ENCODE measurements at regions not wholly inside any gene's neighbourhood (a gene's known extent, or its start where the extent isn't known, plus 50 kb on each side); places are given as distances from the start of the nearest gene placed in this dataset.

GRCh38 chr12:94771199-94771598, 120.8 kb upstream of the TMCC3 start:
- Mint-ChIP-seq H3K4me3 (no peak overlapping the region), H3K9me3 (no peaks in the 10 kb centered on the region), H3K27me3 (peaks cover 13% of the 10 kb centered on the region), H3K36me3 (ENCODE audit: low read depth) (no peaks in the 10 kb centered on the region), H3K4me1 (ENCODE audit: low read depth) (peaks cover 10% of the 10 kb centered on the region), H3K27ac (no peak overlapping the region)
- intact Hi-C loops (cut with micrococcal nuclease): no loop called here

GRCh38 chr12:94770791-94771190, 120.4 kb upstream of the TMCC3 start:
- H3K4me1 Mint-ChIP-seq (ENCODE audit: low read depth): peaks cover 10% of the 10 kb centered on the region
- H3K4me3 Mint-ChIP-seq: no peak overlapping the region
- no peaks in the 10 kb centered on the region for H3K9me3 Mint-ChIP-seq
- H3K27me3 Mint-ChIP-seq: peaks cover 13% of the 10 kb centered on the region
- intact Hi-C loops (cut with micrococcal nuclease): no loop called here
- H3K36me3 Mint-ChIP-seq (ENCODE audit: low read depth): no peaks in the 10 kb centered on the region
- no peak overlapping the region for H3K27ac Mint-ChIP-seq

GRCh38 chr12:94769776-94770759, 119.7 kb upstream of the TMCC3 start:
- H3K9me3 Mint-ChIP-seq: no peaks in the 10 kb centered on the region
- H3K4me1 Mint-ChIP-seq (ENCODE audit: low read depth): peaks cover 10% of the 10 kb centered on the region
- intact Hi-C loops (cut with micrococcal nuclease): no loop called here
- no peak overlapping the region for H3K27ac Mint-ChIP-seq
- peaks cover 12% of the 10 kb centered on the region for H3K27me3 Mint-ChIP-seq
- no peak overlapping the region for H3K4me3 Mint-ChIP-seq
- no peaks in the 10 kb centered on the region for H3K36me3 Mint-ChIP-seq (ENCODE audit: low read depth)

GRCh38 chr12:94769047-94769420, 118.7 kb upstream of the TMCC3 start:
- peaks cover 10% of the 10 kb centered on the region for H3K4me1 Mint-ChIP-seq (ENCODE audit: low read depth)
- H3K9me3 Mint-ChIP-seq: no peaks in the 10 kb centered on the region
- intact Hi-C loops (cut with micrococcal nuclease): no loop called here
- peaks cover 10% of the 10 kb centered on the region for H3K27me3 Mint-ChIP-seq
- H3K36me3 Mint-ChIP-seq (ENCODE audit: low read depth): no peaks in the 10 kb centered on the region
- H3K4me3 Mint-ChIP-seq: no peak overlapping the region
- H3K27ac Mint-ChIP-seq: no peak overlapping the region

GRCh38 chr12:94768398-94769046, 118.2 kb upstream of the TMCC3 start:
- H3K27ac Mint-ChIP-seq: no peak overlapping the region
- intact Hi-C loops (cut with micrococcal nuclease): no loop called here
- H3K4me3 Mint-ChIP-seq: no peak overlapping the region
- H3K36me3 Mint-ChIP-seq (ENCODE audit: low read depth): no peaks in the 10 kb centered on the region
- peaks cover 10% of the 10 kb centered on the region for H3K4me1 Mint-ChIP-seq (ENCODE audit: low read depth)
- H3K27me3 Mint-ChIP-seq: peaks cover 10% of the 10 kb centered on the region
- H3K9me3 Mint-ChIP-seq: no peaks in the 10 kb centered on the region

GRCh38 chr12:94767956-94768355, 117.6 kb upstream of the TMCC3 start:
- intact Hi-C loops (cut with micrococcal nuclease): no loop called here
- peaks cover 10% of the 10 kb centered on the region for H3K27me3 Mint-ChIP-seq
- peaks cover 15% of the 10 kb centered on the region for H3K4me1 Mint-ChIP-seq (ENCODE audit: low read depth)
- no peak overlapping the region for H3K4me3 Mint-ChIP-seq
- no peak overlapping the region for H3K27ac Mint-ChIP-seq
- no peaks in the 10 kb centered on the region for H3K36me3 Mint-ChIP-seq (ENCODE audit: low read depth)
- no peaks in the 10 kb centered on the region for H3K9me3 Mint-ChIP-seq

GRCh38 chr12:94766397-94766796, 116.0 kb upstream of the TMCC3 start:
- Mint-ChIP-seq H3K4me3 (no peak overlapping the region), H3K27ac (no peak overlapping the region), H3K4me1 (ENCODE audit: low read depth) (peaks cover 17% of the 10 kb centered on the region), H3K36me3 (ENCODE audit: low read depth) (no peaks in the 10 kb centered on the region), H3K9me3 (no peaks in the 10 kb centered on the region), H3K27me3 (peaks cover 10% of the 10 kb centered on the region)
- intact Hi-C loops (cut with micrococcal nuclease): no loop called here

- Mint-ChIP-seq H3K4me3 (no peak overlapping the region), H3K4me1 (ENCODE audit: low read depth) (peaks cover 8% of the 10 kb centered on the region), H3K36me3 (ENCODE audit: low read depth) (no peaks in the 10 kb centered on the region), H3K27me3 (peaks cover 2% of the 10 kb centered on the region), H3K27ac (no peak overlapping the region), H3K9me3 (no peaks in the 10 kb centered on the region)
- intact Hi-C loops (cut with micrococcal nuclease): loop anchor here (5.0 kb wide), 2 partner anchors 161 to 216 kb away; no protein-coding TSS in a partner anchor
These were observed 113.1 kb upstream of the TMCC3 start for GRCh38 chr12:94763462-94763861.

GRCh38 chr12:94762943-94763342, 112.6 kb upstream of the TMCC3 start:
- Mint-ChIP-seq H3K36me3 (ENCODE audit: low read depth) (no peaks in the 10 kb centered on the region), H3K4me3 (no peak overlapping the region), H3K27me3 (peaks cover under 1% of the 10 kb centered on the region), H3K4me1 (ENCODE audit: low read depth) (peaks cover 7% of the 10 kb centered on the region), H3K9me3 (no peaks in the 10 kb centered on the region), H3K27ac (no peak overlapping the region)
- intact Hi-C loops (cut with micrococcal nuclease): loop anchor here (5.0 kb wide), 2 partner anchors 161 to 216 kb away; no protein-coding TSS in a partner anchor

GRCh38 chr12:94762259-94762942, 112.0 kb upstream of the TMCC3 start:
- Mint-ChIP-seq H3K36me3 (ENCODE audit: low read depth) (no peaks in the 10 kb centered on the region), H3K4me1 (ENCODE audit: low read depth) (peaks cover 7% of the 10 kb centered on the region), H3K27ac (no peak overlapping the region), H3K9me3 (no peaks in the 10 kb centered on the region), H3K4me3 (no peak overlapping the region), H3K27me3 (peaks cover 3% of the 10 kb centered on the region)
- intact Hi-C loops (cut with micrococcal nuclease): loop anchor here (5.0 kb wide), 2 partner anchors 160 to 215 kb away; no protein-coding TSS in a partner anchor

- H3K27ac Mint-ChIP-seq: no peak overlapping the region
- no peaks in the 10 kb centered on the region for H3K36me3 Mint-ChIP-seq (ENCODE audit: low read depth)
- peaks cover 3% of the 10 kb centered on the region for H3K27me3 Mint-ChIP-seq
- H3K4me3 Mint-ChIP-seq: no peak overlapping the region
- no peaks in the 10 kb centered on the region for H3K9me3 Mint-ChIP-seq
- intact Hi-C loops (cut with micrococcal nuclease): loop anchor here (5.0 kb wide), 2 partner anchors 159 to 214 kb away; no protein-coding TSS in a partner anchor
- peaks cover 7% of the 10 kb centered on the region for H3K4me1 Mint-ChIP-seq (ENCODE audit: low read depth)
These were observed 111.2 kb upstream of the TMCC3 start for GRCh38 chr12:94761559-94761958.

GRCh38 chr12:94760786-94761185, 110.4 kb upstream of the TMCC3 start:
- Mint-ChIP-seq H3K27ac (no peak overlapping the region), H3K27me3 (peaks cover 4% of the 10 kb centered on the region), H3K4me1 (ENCODE audit: low read depth) (peaks cover 7% of the 10 kb centered on the region), H3K9me3 (no peaks in the 10 kb centered on the region), H3K36me3 (ENCODE audit: low read depth) (no peaks in the 10 kb centered on the region), H3K4me3 (no peak overlapping the region)
- intact Hi-C loops (cut with micrococcal nuclease): loop anchor here (5.0 kb wide), 2 partner anchors 158 to 213 kb away; no protein-coding TSS in a partner anchor

- Mint-ChIP-seq H3K4me1 (ENCODE audit: low read depth) (no peaks in the 10 kb centered on the region), H3K9me3 (no peaks in the 10 kb centered on the region)
- intact Hi-C loops (cut with micrococcal nuclease): no loop called here
These were observed 106.4 kb upstream of the TMCC3 start for GRCh38 chr12:94756789-94757188.

GRCh38 chr12:94755598-94755997, 105.2 kb upstream of the TMCC3 start:
- no peaks in the 10 kb centered on the region for H3K9me3 Mint-ChIP-seq

More at GRCh38 chr12:94756789-94757188, 106.4 kb upstream of the TMCC3 start:
- Mint-ChIP-seq H3K4me3 (no peak overlapping the region), H3K36me3 (ENCODE audit: low read depth) (no peaks in the 10 kb centered on the region), H3K27ac (no peak overlapping the region), H3K27me3 (peaks cover 12% of the 10 kb centered on the region)

More at GRCh38 chr12:94755598-94755997, 105.2 kb upstream of the TMCC3 start:
- H3K27ac Mint-ChIP-seq: no peak overlapping the region
- peaks cover 12% of the 10 kb centered on the region for H3K27me3 Mint-ChIP-seq
- no peaks in the 10 kb centered on the region for H3K4me1 Mint-ChIP-seq (ENCODE audit: low read depth)
- H3K4me3 Mint-ChIP-seq: no peak overlapping the region
- no peaks in the 10 kb centered on the region for H3K36me3 Mint-ChIP-seq (ENCODE audit: low read depth)
- intact Hi-C loops (cut with micrococcal nuclease): no loop called here
